ENCODE measurements at regions not wholly inside any gene's neighbourhood (a gene's known extent, or its start where the extent isn't known, plus 50 kb on each side); places are given as distances from the start of the nearest gene placed in this dataset.
"Not testable (repeated sequence)": the region's sequence is repeated elsewhere in the genome, so short reads cannot be mapped to it uniquely, and the experiment has no call there.

- intact Hi-C loops (cut with micrococcal nuclease) = loop anchor here (2.0 kb wide), 1 partner anchor 155 kb away; no protein-coding TSS in a partner anchor
Observed at GRCh38 chr2:131309833-131310232, 54.1 kb downstream of the RAB6D start.

GRCh38 chr2:131300153-131300552 is 63.8 kb downstream of the RAB6D start:
- intact Hi-C loops (cut with micrococcal nuclease) = not testable (repeated sequence)

- intact Hi-C loops (cut with micrococcal nuclease) = not testable (repeated sequence)
Observed at GRCh38 chr2:131277857-131278256, 68.5 kb downstream of the POTEE start.

GRCh38 chr2:131277289-131277688 is 68.0 kb downstream of the POTEE start:
- intact Hi-C loops (cut with micrococcal nuclease) = not testable (repeated sequence)

- intact Hi-C loops (cut with micrococcal nuclease) = not testable (repeated sequence)
Observed at GRCh38 chr2:131272019-131272418, 62.7 kb downstream of the POTEE start.

GRCh38 chr2:131264034-131264433 is 54.7 kb downstream of the POTEE start:
- intact Hi-C loops (cut with micrococcal nuclease) = not testable (repeated sequence)
